HG03139 (cell line): ENCODE measurements at regions not wholly inside any gene's neighbourhood (a gene's known extent, or its start where the extent isn't known, plus 50 kb on each side); places are given as distances from the start of the nearest gene placed in this dataset.
"Not testable (repeated sequence)": the region's sequence is repeated elsewhere in the genome, so short reads cannot be mapped to it uniquely, and the experiment has no call there.

Experiments
- ATAC-seq: cut with Tn5 transposase; IDR thresholded peaks from one replicate; pipeline ENCODE4 v1.9.1; 2021; ENCODE audit not compliant: unreplicated experiment

DNA sequence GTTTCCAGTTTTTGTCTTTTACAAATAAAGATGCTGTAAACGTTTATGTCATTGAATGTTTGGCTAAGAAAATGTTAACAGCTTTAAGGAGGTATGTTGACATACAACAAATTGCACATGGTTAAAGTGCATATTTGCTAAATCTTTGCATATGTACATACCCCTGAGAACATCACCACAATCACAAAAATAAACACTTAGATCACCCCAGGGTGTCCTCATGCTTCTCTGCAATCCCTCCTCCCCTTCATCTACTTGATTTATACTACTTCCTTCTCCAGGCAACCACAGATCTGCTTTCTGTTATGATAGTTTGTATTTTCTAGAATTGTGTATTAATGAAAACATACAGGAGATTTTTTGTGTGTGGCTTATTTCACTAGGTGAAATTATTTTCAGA lies 209.5 kb downstream of the GLRX3 start:
- no peak for ATAC-seq

DNA sequence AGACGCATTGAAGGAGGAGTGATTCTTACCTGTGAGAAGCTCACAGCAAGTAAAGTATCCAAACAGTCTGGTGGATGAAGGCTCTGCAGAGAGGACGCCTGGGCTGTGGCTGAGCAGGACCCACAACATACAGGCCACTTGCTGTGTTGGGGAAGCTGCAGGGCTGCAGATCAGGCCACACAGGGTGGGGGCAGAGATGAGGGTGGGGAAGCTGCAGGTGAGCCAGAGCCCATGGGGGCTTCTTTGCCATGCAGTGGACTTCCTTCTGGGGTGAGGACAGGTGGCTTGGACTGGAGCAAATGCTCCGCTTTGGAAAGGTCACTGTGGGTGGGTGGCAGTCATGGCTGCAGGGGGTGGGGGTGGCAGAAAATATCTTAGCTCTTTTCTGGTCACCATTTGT lies 214.8 kb downstream of the GLRX3 start:
- ATAC-seq = no peak

DNA sequence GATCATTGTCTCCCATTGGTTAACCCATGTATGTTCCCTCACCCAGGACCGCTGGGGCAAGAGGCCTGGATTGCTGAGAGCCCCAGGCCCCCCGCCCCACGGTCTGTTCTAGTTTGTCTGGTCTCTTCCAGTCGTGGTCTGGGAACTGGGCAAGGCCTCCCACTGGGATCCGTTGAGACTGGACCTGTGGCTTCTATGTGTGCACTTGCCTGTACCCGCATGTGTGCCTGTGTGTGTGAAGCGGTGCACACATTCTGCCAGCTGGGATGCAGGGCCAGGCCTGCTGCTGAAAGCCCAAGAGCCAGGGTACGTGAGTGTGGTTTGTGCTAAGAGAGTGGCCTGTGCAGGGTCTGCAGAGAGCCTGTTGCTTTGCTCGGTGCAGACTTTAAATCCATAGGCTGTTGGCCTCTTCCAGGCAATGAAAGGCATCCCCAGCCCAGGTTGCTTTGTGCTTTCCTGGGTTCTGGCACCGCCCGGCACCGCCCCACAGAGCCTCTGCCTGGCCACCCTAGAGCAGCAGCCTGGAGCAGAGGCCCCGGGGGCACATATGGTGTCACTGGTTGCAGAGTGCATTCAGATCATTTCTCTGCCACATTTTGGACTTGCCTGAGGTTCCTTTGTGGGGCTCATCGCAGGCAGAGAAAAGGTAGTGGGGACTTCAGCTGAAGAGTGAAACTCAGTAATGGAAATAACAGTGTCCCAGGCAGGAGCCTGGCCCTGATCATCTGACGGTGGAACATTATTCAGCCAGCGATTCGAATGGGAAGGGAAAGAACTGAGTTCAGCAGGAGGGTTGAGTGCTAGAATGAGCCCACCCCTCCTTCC lies 215.5 kb downstream of the GLRX3 start:
- no peak for ATAC-seq

DNA sequence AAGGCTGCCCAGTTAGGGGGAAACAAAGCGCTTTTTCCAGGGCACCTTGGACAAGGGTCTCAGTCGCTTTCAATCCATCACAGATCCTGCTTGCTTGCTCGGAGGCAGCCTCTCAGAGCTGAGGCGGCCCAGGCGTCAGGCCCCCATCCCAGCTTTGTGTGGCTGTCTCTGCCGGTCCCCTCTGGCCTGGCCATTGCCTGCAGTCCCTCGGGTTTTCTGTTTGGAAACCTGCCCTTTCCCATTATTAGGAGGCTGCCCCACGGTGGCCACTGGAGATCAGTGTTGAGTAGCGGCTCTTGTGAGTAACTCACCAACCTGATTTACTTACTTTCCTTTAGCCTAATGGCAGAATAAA lies 216.1 kb downstream of the GLRX3 start:
- ATAC-seq = no peak

DNA sequence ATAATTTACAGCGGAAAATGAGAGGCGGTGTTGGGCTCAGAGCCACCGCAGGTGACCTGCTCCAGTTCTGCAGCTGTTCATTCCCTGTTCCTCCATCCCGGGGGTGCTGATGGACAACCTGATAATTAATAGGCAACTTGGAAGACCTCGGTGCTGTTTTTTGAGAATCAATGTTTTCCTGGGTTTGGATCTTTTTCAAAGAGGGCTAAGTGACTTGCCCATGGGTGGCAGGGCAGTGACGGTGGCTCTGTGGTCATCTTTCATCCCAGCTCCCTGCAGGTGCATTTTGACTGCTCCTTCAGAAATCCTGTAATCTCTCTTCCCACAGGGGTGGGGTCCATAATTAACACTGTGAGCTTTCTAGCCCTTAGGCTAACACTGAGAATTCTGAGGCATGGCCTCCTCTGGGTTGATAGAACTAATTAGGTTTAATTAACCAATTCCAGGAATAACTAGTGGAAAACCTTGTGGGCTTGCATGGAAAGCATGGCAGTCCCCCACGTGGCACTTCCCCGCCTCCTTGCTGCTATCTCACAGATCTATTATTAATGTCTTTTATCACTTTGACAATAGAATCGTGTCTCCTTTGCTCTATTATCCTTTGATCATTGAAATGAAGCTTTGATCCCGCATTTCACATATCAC lies 217.9 kb downstream of the GLRX3 start:
- ATAC-seq = no peak

DNA sequence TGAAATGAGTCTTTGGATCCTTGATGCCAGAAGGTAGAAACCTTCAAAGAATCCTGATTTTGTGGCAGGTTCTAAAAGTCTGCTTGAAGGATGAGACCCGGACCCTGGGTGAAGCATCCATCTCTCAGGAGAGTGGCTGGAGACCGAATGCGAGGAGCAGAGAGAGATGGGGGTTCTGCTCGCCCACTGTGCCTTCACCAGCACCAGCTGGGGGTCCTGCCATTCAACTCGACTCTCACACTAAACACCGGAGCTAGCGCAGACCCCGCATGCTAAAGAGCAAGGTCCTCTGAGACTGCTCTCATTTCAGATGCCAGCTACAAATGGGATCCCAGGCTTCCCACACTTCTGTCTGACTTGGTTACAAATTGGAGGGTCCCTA lies 218.4 kb downstream of the GLRX3 start:
- ATAC-seq = no peak

DNA sequence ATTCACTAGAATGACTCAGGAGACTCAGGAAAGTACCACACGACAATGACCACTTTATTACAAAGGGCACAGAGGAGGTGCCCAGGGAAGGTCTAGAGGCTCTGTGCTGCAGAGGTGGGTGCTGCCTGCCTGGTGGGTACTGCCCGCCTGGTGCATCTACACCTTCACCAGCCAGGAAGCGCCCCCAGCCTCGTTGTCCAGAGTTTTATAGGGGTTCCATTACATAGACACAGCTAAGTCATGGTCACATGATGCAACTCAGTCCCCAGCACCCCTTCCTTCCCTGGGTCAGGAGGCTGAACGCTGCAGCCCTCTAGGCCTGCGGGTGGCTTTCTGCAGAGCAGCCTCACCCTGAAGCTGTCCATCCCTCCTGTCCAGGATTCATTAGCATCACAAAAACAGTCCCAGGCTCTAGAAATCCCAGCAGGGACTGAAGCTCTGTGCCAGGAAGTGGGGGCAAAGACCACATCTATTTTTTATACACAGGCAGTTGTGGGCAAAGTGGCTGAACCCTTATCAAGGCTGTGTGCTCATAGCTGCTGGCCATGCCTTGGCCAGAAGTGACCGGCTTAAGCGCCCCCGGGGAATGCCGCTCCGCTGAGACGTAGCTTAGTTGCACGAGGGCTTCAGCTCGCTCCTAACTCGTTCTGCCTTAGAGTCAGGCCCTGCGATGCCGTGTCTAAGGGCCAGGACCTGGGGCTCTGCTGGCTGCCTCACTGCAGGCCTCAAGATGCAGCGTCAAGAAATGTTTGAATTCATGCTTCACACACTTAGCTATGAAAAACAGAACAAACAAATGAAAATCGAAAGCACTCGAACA lies 219.0 kb downstream of the GLRX3 start:
- ATAC-seq = no peak

DNA sequence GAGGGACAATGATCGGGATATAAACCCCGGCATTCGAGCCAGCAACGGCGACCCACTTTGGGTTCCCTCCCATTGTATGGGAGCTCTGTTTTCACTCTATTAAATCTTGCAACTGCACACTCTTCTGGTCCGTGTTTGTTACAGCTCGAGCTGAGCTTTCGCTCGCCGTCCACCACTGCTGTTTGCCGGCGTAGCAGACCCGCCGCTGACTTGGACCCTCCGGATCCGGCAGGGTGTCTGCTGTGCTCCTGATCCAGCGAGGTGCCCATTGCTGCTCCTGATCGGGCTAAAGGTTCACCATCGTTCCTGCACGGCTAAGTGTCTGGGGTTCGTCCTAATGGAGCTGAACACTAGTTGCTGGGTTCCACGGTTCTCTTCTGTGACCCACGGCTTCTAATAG lies 220.2 kb downstream of the GLRX3 start:
- ATAC-seq = not testable (repeated sequence)

DNA sequence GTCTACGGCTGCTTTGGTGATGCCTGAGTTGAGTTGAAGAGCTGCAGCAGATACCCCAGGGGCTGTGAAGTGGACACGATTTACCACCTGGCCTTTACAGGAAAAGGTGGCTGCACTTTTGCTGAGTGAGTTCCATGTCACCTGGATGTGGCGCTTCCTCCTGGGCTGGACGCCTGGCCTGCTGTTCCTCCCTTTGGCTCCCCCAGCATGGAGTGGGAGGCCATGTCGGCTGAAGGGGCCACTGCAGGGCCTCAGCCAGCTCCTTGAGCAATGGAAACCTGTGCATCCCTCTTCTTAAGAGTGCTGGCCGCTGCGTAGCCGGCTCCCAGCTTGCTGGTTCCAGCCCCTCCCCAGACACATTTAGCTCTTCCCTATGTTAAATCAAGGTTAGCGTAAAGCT lies 221.0 kb downstream of the GLRX3 start:
- no peak for ATAC-seq

DNA sequence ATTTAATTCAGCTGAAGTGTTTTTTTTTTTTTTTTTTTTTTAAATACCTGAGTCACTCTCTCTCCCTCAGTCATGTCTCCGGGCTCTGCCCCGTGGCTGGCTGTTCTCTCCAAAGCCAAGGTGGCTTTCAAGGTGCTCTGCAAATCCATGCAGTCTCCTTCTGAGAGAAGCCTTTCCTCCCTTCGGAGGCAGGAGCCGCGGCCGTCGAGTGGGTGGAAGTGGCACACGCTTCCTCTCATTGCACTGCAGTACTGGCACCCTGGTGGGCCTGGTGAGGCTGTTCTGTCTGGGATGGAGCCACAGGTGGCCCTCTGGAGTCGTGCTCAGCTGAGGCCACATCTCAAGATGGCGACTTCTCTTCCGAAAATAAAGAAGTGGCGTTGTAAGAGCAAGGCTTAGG lies 221.8 kb downstream of the GLRX3 start:
- ATAC-seq = no peak

DNA sequence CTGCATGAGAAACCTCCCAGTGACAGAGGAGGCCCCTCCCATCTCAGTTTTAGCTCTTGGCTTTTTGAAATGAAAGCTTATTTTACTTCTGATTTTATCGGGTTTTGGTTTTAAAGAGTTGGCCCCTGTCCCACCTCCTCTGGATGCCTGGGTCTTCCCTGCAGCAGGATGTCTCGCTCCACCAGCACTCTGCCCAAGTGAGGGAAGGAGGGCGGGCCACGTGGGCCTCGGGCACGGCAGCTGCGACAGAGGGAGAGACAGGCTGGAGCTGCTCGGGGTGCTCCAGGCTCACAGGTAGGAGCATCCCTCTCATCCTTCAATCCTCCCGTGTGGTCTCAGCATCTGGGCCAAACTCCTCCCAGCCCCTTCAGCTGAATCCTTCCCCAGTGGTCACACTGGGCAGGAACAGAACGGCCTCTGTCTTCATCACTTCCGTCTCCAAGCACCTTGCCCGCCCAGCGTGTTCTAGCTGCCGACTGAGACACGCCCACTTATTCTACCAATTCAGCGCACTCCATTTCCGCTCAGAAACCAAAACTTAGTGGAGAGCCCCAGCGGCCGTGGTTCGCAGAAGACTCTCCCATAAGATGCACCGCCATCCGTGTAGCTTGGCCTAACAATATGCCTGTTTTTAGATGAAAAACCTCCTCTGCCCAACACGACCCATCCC lies 222.9 kb downstream of the GLRX3 start:
- ATAC-seq = no peak

DNA sequence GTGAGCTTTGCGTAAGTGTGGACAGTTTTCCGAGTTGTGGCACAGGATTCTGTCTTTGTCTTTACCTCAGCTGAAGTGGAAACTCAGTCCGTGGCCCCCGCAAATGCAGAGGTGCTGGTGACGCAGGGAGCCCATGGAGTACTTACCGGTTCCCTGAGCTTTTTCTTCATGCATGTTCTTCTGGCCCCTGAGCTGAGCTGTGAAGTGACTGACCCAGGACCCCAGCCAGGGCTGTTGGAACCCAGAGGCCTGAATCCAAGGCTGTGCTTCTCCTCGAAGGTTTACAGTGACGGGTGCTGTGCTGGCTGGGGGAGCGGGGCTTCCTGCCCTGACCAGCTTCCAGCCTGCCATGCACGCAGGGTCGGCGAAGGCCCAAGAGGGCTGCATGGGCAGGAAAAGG lies 223.5 kb downstream of the GLRX3 start:
- no peak for ATAC-seq

DNA sequence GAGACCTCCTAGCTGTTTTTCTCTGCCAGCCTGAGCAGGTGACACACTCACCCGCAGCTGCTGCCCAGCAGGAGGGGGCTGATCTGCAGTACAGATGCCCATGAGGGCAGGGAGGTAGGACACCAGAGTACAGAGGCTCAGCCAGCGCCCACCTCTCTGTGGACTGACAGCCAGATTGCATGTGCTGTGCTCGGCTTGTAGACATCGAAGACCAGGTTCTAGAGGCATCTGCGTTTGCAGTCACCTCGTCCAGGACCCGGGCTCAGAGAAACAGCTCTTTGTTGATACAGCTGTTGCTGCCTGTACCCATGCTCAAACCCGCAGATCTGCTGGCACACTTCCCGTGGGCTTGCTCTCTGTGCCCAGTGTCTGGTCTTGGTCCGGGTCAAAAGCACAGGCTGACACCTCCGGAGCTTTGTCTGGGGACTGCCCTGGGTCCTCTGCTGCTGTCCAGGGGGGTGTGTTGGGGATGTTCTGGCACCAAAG lies 224.7 kb downstream of the GLRX3 start:
- ATAC-seq = no peak

DNA sequence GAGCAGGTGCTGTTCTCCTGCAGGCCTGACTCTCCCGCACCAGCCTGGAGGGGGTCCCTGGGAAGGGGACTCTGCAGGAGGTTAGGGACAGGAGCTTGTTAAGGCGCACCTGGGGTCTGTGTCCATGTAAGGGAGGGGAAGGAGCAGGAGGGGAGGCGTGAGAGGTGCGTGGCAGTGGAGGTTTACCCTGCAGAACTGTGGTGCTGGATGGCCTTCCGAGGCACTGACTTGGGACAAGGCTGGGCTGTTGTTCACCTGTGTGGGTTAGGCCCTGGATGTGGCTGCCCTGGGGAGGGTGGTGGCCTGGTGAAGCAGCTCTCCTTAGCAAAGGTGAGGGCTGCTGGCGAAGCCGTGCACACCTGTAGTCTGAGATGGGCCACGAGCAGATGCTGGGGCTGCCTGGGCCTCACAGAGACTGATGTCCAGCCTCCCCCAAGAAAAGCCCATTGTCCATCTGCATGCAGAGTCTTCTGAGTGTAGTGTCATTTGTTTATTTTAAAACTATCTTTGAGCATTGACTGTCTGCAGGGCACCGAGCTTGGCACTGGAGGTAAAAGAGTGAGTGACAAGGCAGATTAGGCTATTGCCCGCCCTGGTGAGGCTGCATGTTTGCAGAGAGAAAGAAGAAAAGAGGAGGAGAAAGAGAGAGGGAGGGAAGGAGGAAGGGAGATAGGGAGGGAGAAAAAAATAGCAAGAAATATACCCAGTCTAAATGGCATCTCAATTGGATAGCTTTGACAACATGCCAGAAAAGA lies 225.3 kb downstream of the GLRX3 start:
- ATAC-seq = no peak

DNA sequence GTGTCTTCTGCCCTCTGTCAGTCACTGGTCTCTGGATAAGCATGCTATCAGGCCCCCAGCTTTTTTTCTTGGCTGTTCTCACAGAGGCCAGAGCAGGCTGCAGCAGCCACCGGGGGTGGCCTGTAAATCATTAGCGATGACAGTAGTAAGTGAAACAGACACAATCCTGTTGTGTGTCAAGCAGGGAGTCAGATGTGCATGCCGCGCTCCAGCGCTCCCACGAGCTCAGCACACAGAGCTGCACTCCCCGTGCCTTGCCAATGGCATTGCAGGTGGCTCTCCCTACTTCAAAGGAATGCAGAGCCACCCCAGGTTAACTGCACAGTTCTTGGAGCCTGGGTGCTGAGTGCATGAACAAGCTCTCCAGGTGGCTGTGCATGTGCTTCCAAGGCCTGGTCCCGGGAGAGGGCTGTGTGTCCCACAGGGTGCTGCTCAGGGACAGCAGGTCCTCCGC lies 226.1 kb downstream of the GLRX3 start:
- no peak for ATAC-seq

DNA sequence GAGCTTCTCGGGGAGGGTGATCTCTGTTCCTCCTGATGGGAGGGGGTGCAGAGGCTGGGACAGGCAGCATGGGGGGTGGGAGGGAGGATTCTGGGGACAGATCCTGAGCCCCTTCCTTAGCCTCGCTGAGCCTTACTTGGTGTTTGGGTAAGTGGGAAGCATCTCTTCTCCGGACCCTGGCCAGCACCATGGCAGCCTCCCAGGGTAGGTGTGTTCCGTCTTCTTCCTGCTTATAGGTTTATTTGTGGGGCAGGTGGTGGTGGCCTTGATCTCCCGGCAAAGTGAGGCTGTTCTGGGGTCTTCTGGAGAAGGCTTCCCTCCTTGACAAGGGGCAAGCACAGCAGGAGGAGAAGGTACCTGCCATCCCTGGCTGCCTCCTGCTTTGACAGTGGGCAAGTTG lies 226.9 kb downstream of the GLRX3 start:
- ATAC-seq = no peak

DNA sequence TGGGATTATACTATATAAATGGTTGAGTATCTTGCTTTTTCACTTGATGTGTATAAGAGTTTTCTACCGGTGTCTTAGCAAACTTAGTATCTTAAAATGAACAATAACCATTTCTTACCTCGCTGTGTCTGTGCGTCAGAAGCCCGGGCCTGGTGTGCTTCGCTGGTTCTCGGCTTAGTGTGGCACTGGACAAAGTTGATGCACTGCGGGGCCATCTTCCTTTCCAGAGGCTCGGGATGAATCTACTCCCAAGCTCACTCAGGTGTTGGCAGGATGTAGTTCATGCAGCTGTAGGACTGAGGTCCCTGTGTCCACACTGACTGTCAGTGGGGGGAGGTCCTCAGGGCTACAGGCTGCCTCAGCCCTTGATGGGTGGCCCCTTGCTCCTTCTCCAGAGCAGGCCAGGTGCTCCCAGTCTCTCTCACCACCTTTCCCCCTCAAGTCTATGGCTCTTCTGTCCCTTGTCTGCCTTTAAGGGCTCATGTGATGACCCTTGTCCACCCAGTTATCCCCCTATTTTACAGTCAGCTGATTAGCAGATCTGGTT lies 227.8 kb downstream of the GLRX3 start:
- no peak for ATAC-seq

DNA sequence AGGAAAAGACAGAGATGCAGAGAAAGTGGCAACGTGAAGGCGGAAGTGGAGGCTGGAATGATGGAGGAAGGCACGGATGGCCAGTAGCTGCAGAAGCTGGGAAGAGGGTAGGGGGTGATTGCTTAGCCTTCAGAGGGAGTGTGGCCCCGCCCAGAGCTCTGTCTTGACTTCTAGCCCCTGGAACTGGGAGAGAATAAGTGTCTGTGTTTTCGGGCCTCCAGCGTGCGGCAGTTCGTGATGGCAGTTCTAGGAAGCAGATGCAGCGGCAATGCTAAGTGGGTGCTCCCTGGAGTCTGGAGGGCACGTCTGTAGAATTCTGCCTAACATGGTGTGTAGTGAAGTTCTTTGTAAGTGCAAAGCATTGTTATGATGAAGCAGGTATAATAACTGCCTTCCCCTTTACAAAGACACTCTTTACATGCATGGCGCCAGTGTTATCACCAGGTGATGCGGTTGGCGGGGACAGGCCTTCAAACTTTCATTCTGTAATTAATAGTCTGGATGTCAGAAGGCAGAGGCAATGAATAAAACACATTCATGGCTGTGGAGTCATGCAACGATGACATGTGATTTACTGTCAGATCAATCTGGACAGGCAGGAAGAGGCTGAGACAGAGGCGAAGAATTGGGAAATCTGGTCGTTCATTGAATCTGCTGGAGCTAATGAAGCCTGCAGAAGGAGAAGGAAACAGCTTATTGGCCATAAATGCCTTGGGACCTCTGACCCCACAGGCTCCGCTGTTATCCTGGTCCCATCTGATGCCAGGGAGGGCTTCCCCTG lies 228.6 kb downstream of the GLRX3 start:
- no peak for ATAC-seq

DNA sequence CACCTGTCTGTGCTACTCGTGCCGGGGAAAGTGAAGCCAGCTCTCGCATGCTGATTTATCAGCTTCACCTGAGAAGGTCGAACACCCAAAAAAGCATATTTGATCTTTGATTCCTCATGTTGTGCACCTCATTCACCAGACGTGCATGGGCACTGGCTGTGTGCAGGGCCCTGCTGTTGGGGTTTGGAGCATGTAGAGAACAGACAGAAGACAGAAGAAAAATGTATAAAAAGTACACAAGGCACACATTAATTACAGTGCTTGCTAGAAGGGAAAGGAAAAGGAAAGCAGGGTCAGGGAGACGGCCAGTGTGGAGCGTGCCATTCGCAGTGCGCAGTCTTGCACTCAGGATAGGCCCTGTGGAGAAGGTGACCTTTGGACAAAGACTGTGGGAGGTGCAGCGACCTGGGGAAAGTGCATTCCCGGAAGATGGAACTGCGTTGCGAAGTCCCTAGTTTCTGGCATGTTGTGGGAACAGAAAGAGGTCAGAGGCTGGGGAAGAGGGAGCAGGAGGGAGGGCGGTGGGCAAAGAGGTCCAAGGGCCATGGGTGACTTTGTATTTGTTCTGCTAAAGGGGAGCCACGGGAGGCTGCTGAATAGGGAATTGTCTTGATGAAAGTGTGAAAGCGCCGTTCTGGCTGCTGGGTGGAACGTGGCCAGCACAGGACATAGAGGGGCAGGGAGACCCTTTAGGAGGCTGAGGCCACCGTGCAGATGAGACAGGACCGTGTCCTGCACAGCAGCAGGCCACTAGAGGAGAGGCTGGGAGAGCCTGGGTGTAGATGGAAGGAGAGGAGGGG lies 232.8 kb downstream of the GLRX3 start:
- no peak for ATAC-seq
